Superior temporal gyrus (tissue), 1 donor: ENCODE measurements at regions not wholly inside any gene's neighbourhood (a gene's known extent, or its start where the extent isn't known, plus 50 kb on each side); places are given as distances from the start of the nearest gene placed in this dataset.

Source experiments
- DNase-seq: peaks from one replicate; pipeline ENCODE4 v3.0.0-alpha.2; 2016; ENCODE audit errors: extremely low spot score

DNA sequence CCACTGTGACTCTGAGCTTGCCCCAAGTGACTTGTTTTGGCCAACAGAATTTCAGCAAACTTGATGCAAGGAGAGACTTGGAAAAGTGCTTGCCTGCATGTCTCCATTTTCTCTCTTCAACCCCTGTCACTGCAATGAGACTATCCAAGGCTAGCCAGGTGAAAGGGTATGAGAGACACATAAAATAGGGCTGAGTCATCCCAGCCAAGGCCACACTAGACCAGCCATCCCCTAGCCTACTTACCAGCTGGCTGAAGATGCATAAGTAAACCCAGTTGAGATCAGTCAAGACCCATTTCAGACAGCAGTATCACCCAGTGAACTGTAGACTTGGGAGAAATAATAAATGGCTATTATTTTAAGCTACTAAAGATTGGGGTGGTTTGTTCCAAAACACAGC, 52.9 kb upstream of the VLDLR start:
- DNase-seq, result no peak

DNA sequence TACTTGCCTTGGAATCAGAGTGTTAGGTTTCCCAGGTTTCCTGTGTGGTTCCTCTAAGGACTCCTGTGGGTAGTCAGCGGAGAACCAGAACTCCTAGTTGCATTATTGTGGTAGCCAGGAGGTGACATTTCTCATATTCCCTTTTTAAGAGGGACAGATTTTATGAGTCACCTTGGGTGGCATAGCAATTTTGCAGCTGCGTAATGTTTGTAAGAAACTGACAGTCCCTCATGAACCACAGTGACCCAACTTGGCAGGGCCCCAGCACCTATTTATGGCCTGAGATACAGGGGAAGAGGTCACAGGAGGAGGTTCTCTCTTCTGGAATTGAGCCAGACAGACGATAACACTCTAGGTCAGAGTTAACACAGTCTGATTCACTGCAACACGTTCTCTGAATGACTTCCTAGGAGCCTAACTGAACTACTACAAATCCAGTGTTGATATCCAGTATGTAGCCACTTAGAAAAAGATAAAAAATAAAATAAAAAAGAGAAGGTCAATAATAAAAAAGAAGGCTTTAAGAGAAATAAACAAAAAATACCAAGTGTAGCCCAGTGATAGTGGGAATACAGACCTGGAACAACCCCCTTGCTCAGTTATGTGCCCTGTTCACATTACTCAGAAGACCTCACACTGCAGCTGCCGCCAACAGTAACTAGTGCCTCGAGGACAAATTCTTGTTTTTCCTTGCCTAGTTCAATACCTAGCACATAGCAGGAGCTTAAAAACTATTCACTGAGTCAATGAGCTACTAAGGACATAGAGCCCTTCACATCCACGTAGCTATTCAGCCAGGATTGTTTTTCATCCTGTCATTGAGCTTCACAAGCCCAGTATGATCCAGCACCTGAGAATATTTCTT, 50.7 kb upstream of the VLDLR start:
- no peak for DNase-seq
